ENCODE measurements at regions not wholly inside any gene's neighbourhood (a gene's known extent, or its start where the extent isn't known, plus 50 kb on each side); places are given as distances from the start of the nearest gene placed in this dataset.
"Not testable (repeated sequence)": the region's sequence is repeated elsewhere in the genome, so short reads cannot be mapped to it uniquely, and the experiment has no call there.

- Mint-ChIP-seq H3K27ac (no peak overlapping the region), H3K4me1 (ENCODE audit: low read depth) (no peaks in the 10 kb centered on the region), H3K9me3 (peaks cover 5% of the 10 kb centered on the region), H3K27me3 (ENCODE audit: insufficient read depth) (no peaks in the 10 kb centered on the region), H3K4me3 (no peak overlapping the region), H3K36me3 (ENCODE audit: low read depth) (no peaks in the 10 kb centered on the region)
- DNase-seq: no peak
- TF ChIP-seq CTCF (IDR thresholded peaks at IDR 0.05): no peak
Observed at GRCh38 chr14:105711841-105712460, 185.6 kb downstream of the TMEM121 start.

- H3K27ac Mint-ChIP-seq; H3K4me1 Mint-ChIP-seq (ENCODE audit: low read depth); H3K27me3 Mint-ChIP-seq (ENCODE audit: insufficient read depth); H3K4me3 Mint-ChIP-seq; H3K36me3 Mint-ChIP-seq (ENCODE audit: low read depth); DNase-seq; H3K9me3 Mint-ChIP-seq: not testable (repeated sequence)
Observed at GRCh38 chr14:105712670-105713069, 186.3 kb downstream of the TMEM121 start.

GRCh38 chr14:105713160-105713559, 186.8 kb downstream of the TMEM121 start:
- DNase-seq; H3K36me3 Mint-ChIP-seq (ENCODE audit: low read depth); H3K4me3 Mint-ChIP-seq; H3K27me3 Mint-ChIP-seq (ENCODE audit: insufficient read depth); H3K9me3 Mint-ChIP-seq; H3K4me1 Mint-ChIP-seq (ENCODE audit: low read depth); H3K27ac Mint-ChIP-seq: not testable (repeated sequence)

- not testable (repeated sequence) for H3K27me3 Mint-ChIP-seq (ENCODE audit: insufficient read depth); H3K36me3 Mint-ChIP-seq (ENCODE audit: low read depth); H3K27ac Mint-ChIP-seq; H3K4me1 Mint-ChIP-seq (ENCODE audit: low read depth); H3K4me3 Mint-ChIP-seq; H3K9me3 Mint-ChIP-seq; DNase-seq
Observed at GRCh38 chr14:105713836-105714235, 187.5 kb downstream of the TMEM121 start.

- H3K9me3 Mint-ChIP-seq; H3K36me3 Mint-ChIP-seq (ENCODE audit: low read depth); H3K4me1 Mint-ChIP-seq (ENCODE audit: low read depth); H3K27me3 Mint-ChIP-seq (ENCODE audit: insufficient read depth); H3K27ac Mint-ChIP-seq; H3K4me3 Mint-ChIP-seq; DNase-seq: not testable (repeated sequence)
Observed at GRCh38 chr14:105718787-105719186, 192.4 kb downstream of the TMEM121 start.

- H3K27ac Mint-ChIP-seq; H3K4me3 Mint-ChIP-seq; H3K36me3 Mint-ChIP-seq (ENCODE audit: low read depth); H3K27me3 Mint-ChIP-seq (ENCODE audit: insufficient read depth); H3K4me1 Mint-ChIP-seq (ENCODE audit: low read depth); DNase-seq: not testable (repeated sequence)
- H3K9me3 Mint-ChIP-seq: peaks cover 12% of the 10 kb centered on the region
Observed at GRCh38 chr14:105720106-105720505, 193.7 kb downstream of the TMEM121 start.

- H3K4me3 Mint-ChIP-seq; DNase-seq; H3K4me1 Mint-ChIP-seq (ENCODE audit: low read depth); H3K27ac Mint-ChIP-seq; H3K36me3 Mint-ChIP-seq (ENCODE audit: low read depth); H3K27me3 Mint-ChIP-seq (ENCODE audit: insufficient read depth): not testable (repeated sequence)
- H3K9me3 Mint-ChIP-seq: peaks cover 12% of the 10 kb centered on the region
Observed at GRCh38 chr14:105720852-105721601, 194.6 kb downstream of the TMEM121 start.

- peaks cover 12% of the 10 kb centered on the region for H3K9me3 Mint-ChIP-seq
- DNase-seq; H3K36me3 Mint-ChIP-seq (ENCODE audit: low read depth); H3K27ac Mint-ChIP-seq; H3K4me1 Mint-ChIP-seq (ENCODE audit: low read depth); H3K4me3 Mint-ChIP-seq; H3K27me3 Mint-ChIP-seq (ENCODE audit: insufficient read depth): not testable (repeated sequence)
Observed at GRCh38 chr14:105721602-105721970, 195.2 kb downstream of the TMEM121 start.

GRCh38 chr14:105721996-105722709, 195.8 kb downstream of the TMEM121 start:
- H3K9me3 Mint-ChIP-seq: peaks cover 12% of the 10 kb centered on the region
- not testable (repeated sequence) for DNase-seq; H3K4me1 Mint-ChIP-seq (ENCODE audit: low read depth); H3K36me3 Mint-ChIP-seq (ENCODE audit: low read depth); H3K27me3 Mint-ChIP-seq (ENCODE audit: insufficient read depth); H3K27ac Mint-ChIP-seq; H3K4me3 Mint-ChIP-seq

GRCh38 chr14:105723271-105723670, 196.9 kb downstream of the TMEM121 start:
- not testable (repeated sequence) for H3K27ac Mint-ChIP-seq; H3K4me1 Mint-ChIP-seq (ENCODE audit: low read depth); H3K36me3 Mint-ChIP-seq (ENCODE audit: low read depth); H3K27me3 Mint-ChIP-seq (ENCODE audit: insufficient read depth); H3K4me3 Mint-ChIP-seq; DNase-seq
- peaks cover 12% of the 10 kb centered on the region for H3K9me3 Mint-ChIP-seq

- H3K4me1 Mint-ChIP-seq (ENCODE audit: low read depth); H3K27ac Mint-ChIP-seq; H3K4me3 Mint-ChIP-seq; DNase-seq; H3K36me3 Mint-ChIP-seq (ENCODE audit: low read depth); H3K27me3 Mint-ChIP-seq (ENCODE audit: insufficient read depth): not testable (repeated sequence)
- peaks cover 12% of the 10 kb centered on the region for H3K9me3 Mint-ChIP-seq
Observed at GRCh38 chr14:105723776-105724175, 197.4 kb downstream of the TMEM121 start.

GRCh38 chr14:105729825-105730368, 203.5 kb downstream of the TMEM121 start:
- DNase-seq; H3K27ac Mint-ChIP-seq; H3K4me1 Mint-ChIP-seq (ENCODE audit: low read depth); H3K27me3 Mint-ChIP-seq (ENCODE audit: insufficient read depth); H3K4me3 Mint-ChIP-seq: not testable (repeated sequence)
- H3K36me3 Mint-ChIP-seq (ENCODE audit: low read depth): peaks cover 11% of the 10 kb centered on the region; the same call in 1 of the 2 replicates
- H3K9me3 Mint-ChIP-seq: peaks cover 37% of the 10 kb centered on the region
